ENCODE measurements at regions not wholly inside any gene's neighbourhood (a gene's known extent, or its start where the extent isn't known, plus 50 kb on each side); places are given as distances from the start of the nearest gene placed in this dataset.

GRCh38 chr1:81004011-81004410, 796.7 kb upstream of the ADGRL2 start:
- TF ChIP-seq CTCF (IDR thresholded peaks at IDR 0.05): no peak
- no peak for TF ChIP-seq POLR2A (IDR thresholded peaks at IDR 0.05)
- TF ChIP-seq POLR2AphosphoS5 (IDR thresholded peaks at IDR 0.05): no peak

Measured in prostate gland (tissue), 2 donors.